ENCODE measurements at regions not wholly inside any gene's neighbourhood (a gene's known extent, or its start where the extent isn't known, plus 50 kb on each side); places are given as distances from the start of the nearest gene placed in this dataset.
"Not testable (repeated sequence)": the region's sequence is repeated elsewhere in the genome, so short reads cannot be mapped to it uniquely, and the experiment has no call there.

GRCh38 chr4:81783558-81783957 is 311.9 kb upstream of the RASGEF1B start:
- H3K4me3 Mint-ChIP-seq (ENCODE audit: unreplicated experiment), result no peak overlapping the region
- peaks cover 2% of the 10 kb centered on the region for H3K27me3 Mint-ChIP-seq (ENCODE audit: unreplicated experiment)
- no peak for DNase-seq
- TF ChIP-seq, protein P1, sequence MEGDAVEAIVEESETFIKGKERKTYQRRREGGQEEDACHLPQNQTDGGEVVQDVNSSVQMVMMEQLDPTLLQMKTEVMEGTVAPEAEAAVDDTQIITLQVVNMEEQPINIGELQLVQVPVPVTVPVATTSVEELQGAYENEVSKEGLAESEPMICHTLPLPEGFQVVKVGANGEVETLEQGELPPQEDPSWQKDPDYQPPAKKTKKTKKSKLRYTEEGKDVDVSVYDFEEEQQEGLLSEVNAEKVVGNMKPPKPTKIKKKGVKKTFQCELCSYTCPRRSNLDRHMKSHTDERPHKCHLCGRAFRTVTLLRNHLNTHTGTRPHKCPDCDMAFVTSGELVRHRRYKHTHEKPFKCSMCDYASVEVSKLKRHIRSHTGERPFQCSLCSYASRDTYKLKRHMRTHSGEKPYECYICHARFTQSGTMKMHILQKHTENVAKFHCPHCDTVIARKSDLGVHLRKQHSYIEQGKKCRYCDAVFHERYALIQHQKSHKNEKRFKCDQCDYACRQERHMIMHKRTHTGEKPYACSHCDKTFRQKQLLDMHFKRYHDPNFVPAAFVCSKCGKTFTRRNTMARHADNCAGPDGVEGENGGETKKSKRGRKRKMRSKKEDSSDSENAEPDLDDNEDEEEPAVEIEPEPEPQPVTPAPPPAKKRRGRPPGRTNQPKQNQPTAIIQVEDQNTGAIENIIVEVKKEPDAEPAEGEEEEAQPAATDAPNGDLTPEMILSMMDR (IDR thresholded peaks at IDR 0.05; ENCODE audit: partially characterized antibody, unreplicated experiment), result no peak
- H3K36me3 Mint-ChIP-seq (ENCODE audit: unreplicated experiment), result no peaks in the 10 kb centered on the region
- no peak overlapping the region for H3K27ac Mint-ChIP-seq (ENCODE audit: unreplicated experiment)
- H3K9me3 Mint-ChIP-seq (ENCODE audit: unreplicated experiment), result no peaks in the 10 kb centered on the region
- peaks cover 12% of the 10 kb centered on the region for H3K4me1 Mint-ChIP-seq (ENCODE audit: low read depth, unreplicated experiment)

DNA sequence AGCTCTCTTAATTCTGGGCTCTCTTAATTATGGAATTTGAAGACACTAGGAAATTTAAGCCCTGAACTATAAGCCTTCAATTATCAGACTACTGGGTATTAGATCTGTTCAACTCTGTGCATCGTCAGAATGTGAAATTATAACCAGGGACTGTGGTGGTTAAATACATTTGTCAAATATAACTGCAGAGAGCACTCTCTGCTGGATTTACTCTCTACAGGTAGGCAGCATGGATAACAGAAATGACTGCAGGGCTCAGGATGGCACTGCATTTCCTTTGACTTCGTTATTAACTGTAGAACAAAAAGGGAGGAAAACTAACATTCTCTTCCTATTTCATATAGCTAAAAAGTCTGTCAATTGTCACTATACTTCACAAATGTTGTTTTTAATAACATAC is 310.1 kb upstream of the RASGEF1B start:
- TF ChIP-seq, protein P1 (IDR thresholded peaks at IDR 0.05; ENCODE audit: partially characterized antibody, unreplicated experiment), result no peak
- Mint-ChIP-seq H3K4me1 (ENCODE audit: low read depth, unreplicated experiment) (peaks cover 7% of the 10 kb centered on the region), H3K27ac (ENCODE audit: unreplicated experiment) (no peak overlapping the region), H3K27me3 (ENCODE audit: unreplicated experiment) (peaks cover 2% of the 10 kb centered on the region), H3K4me3 (ENCODE audit: unreplicated experiment) (no peak overlapping the region), H3K36me3 (ENCODE audit: unreplicated experiment) (no peaks in the 10 kb centered on the region), H3K9me3 (ENCODE audit: unreplicated experiment) (no peaks in the 10 kb centered on the region)
- DNase-seq, result no peak

- H3K27me3 Mint-ChIP-seq (ENCODE audit: unreplicated experiment); H3K4me1 Mint-ChIP-seq (ENCODE audit: low read depth, unreplicated experiment); DNase-seq; H3K27ac Mint-ChIP-seq (ENCODE audit: unreplicated experiment); H3K36me3 Mint-ChIP-seq (ENCODE audit: unreplicated experiment); H3K9me3 Mint-ChIP-seq (ENCODE audit: unreplicated experiment); H3K4me3 Mint-ChIP-seq (ENCODE audit: unreplicated experiment): not testable (repeated sequence)
These were observed 306.0 kb upstream of the RASGEF1B start for GRCh38 chr4:81777718-81778117.

- no peak for DNase-seq
These were observed 305.1 kb upstream of the RASGEF1B start for GRCh38 chr4:81776794-81777193.

DNA sequence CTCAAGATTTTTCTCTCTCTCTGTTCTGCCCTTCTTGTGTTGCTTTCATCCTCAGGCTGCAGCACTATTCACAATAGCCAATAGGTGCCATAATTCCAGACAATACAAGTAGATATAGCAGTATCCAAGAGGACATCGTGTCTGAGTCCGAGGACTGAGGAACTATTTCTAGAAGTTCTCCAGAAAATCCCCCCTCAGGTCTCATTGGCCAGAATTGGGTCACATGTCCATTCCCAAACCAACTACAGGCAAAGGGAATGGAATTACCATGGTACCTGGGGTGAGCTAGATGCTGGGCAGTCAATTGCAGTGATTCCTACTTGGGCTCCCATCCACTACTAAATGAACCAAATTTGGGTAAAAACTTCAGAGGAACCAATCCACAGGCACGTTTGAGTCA is 301.9 kb upstream of the RASGEF1B start:
- DNase-seq, result no peak
- Mint-ChIP-seq H3K27ac (ENCODE audit: unreplicated experiment) (no peak overlapping the region), H3K4me3 (ENCODE audit: unreplicated experiment) (no peak overlapping the region), H3K9me3 (ENCODE audit: unreplicated experiment) (no peaks in the 10 kb centered on the region), H3K4me1 (ENCODE audit: low read depth, unreplicated experiment) (peaks cover 19% of the 10 kb centered on the region), H3K27me3 (ENCODE audit: unreplicated experiment) (peaks cover 4% of the 10 kb centered on the region), H3K36me3 (ENCODE audit: unreplicated experiment) (no peaks in the 10 kb centered on the region)
- TF ChIP-seq, protein P1 (IDR thresholded peaks at IDR 0.05; ENCODE audit: partially characterized antibody, unreplicated experiment), result no peak

More at GRCh38 chr4:81776794-81777193, 305.1 kb upstream of the RASGEF1B start:
- Mint-ChIP-seq H3K4me3 (ENCODE audit: unreplicated experiment) (no peak overlapping the region), H3K9me3 (ENCODE audit: unreplicated experiment) (no peaks in the 10 kb centered on the region), H3K36me3 (ENCODE audit: unreplicated experiment) (no peaks in the 10 kb centered on the region), H3K27ac (ENCODE audit: unreplicated experiment) (no peak overlapping the region), H3K4me1 (ENCODE audit: low read depth, unreplicated experiment) (peaks cover 18% of the 10 kb centered on the region), H3K27me3 (ENCODE audit: unreplicated experiment) (peaks cover 5% of the 10 kb centered on the region)
- TF ChIP-seq, protein P1 (IDR thresholded peaks at IDR 0.05; ENCODE audit: partially characterized antibody, unreplicated experiment), result no peak

GRCh38 chr4:81771721-81772120 is 300.0 kb upstream of the RASGEF1B start:
- Mint-ChIP-seq H3K36me3 (ENCODE audit: unreplicated experiment) (no peaks in the 10 kb centered on the region), H3K4me1 (ENCODE audit: low read depth, unreplicated experiment) (peaks cover 19% of the 10 kb centered on the region)

More at GRCh38 chr4:81771721-81772120, 300.0 kb upstream of the RASGEF1B start:
- no peak for DNase-seq
- TF ChIP-seq, protein P1 (IDR thresholded peaks at IDR 0.05; ENCODE audit: partially characterized antibody, unreplicated experiment), result no peak
- Mint-ChIP-seq H3K27me3 (ENCODE audit: unreplicated experiment) (peaks cover 4% of the 10 kb centered on the region), H3K27ac (ENCODE audit: unreplicated experiment) (peak overlapping the region; percentile 69), H3K9me3 (ENCODE audit: unreplicated experiment) (no peaks in the 10 kb centered on the region), H3K4me3 (ENCODE audit: unreplicated experiment) (no peak overlapping the region)
